ENCODE measurements at regions not wholly inside any gene's neighbourhood (a gene's known extent, or its start where the extent isn't known, plus 50 kb on each side); places are given as distances from the start of the nearest gene placed in this dataset.
"Not testable (repeated sequence)": the region's sequence is repeated elsewhere in the genome, so short reads cannot be mapped to it uniquely, and the experiment has no call there.

DNA sequence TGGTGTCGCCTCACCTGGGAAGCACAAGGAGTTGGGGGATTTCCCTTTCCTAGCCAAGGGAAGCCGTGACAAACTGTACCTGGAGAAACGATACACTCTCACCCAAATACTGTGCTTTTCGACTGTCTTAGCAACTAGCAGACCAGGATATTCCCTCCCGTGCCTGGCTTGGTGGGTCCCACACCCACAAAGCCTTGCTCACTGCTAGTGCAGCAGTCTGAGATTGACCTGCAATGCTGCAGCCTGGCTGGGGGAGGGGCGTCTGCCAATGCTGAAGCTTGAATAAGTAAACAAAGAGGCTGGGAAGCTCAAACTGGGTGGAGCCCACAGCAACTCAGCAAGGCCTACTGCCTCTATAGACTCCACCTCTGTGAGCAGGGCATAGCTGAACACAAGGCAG lies 448.6 kb upstream of the FSIP2 start:
- H3K36me3 Mint-ChIP-seq (ENCODE audit: low read depth); DNase-seq (ENCODE audit: low spot score); H3K27me3 Mint-ChIP-seq (ENCODE audit: low read depth); H3K4me3 Mint-ChIP-seq (ENCODE audit: low read depth); H3K9me3 Mint-ChIP-seq; H3K4me1 Mint-ChIP-seq (ENCODE audit: low read depth); intact Hi-C loops (cut with micrococcal nuclease); H3K27ac Mint-ChIP-seq: not testable (repeated sequence)

DNA sequence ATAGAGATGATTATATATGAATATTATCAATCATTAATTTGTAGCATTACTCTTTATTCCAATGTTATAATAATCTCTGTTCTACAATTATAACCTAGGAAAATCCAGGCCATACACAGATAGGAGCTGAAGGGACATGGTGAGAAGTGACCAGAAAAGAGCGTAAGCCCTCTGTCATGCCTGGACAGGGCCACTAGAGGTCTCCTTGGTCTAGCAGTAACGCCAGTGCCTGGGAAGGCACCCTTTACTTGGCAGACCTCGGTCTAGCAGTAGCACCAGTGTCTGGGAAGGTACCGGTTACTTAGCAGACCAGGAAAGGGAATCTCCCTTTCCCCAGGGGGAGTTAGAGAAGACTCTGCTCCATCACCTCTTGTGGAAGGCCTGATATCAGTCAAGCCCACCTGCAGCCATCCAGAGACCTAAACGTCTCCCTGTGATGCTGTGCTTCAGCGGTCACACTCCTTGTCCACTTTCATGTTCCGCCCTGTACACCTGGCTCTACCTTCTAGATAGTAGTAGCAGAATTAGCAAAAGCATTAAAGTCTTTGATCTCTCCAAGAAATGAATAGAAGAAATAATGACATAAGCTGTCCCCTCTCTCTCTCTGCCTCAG lies 447.5 kb upstream of the FSIP2 start:
- no peaks in the 10 kb centered on the region for H3K36me3 Mint-ChIP-seq (ENCODE audit: low read depth)
- no peaks in the 10 kb centered on the region for H3K4me1 Mint-ChIP-seq (ENCODE audit: low read depth)
- no peak overlapping the region for H3K27ac Mint-ChIP-seq
- no peaks in the 10 kb centered on the region for H3K27me3 Mint-ChIP-seq (ENCODE audit: low read depth)
- no peaks in the 10 kb centered on the region for H3K9me3 Mint-ChIP-seq
- intact Hi-C loops (cut with micrococcal nuclease), result no loop called here
- no peak overlapping the region for H3K4me3 Mint-ChIP-seq (ENCODE audit: low read depth)
- no peak for DNase-seq (ENCODE audit: low spot score)

DNA sequence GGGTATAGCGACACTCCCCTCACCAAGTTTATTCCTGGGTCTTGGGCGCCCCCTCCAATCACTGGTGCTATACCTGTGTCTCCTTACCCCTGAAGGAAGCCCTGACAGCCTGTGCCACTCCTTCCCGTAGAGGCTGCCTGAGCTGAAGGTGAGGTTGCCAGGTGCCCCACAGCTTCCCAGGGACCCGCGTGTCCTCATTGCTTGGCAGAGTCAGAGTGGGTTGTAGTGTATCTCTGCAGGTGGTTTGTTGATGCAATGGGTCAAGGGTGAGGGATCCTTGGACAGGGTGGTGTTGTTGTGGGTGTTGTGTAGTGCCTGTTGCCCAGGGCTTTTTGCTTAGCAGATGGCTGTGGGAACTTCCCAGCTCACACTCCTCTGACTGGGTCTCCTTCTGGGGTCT lies 438.7 kb upstream of the FSIP2 start:
- Mint-ChIP-seq H3K27me3 (ENCODE audit: low read depth) (no peaks in the 10 kb centered on the region), H3K4me1 (ENCODE audit: low read depth) (no peaks in the 10 kb centered on the region), H3K9me3 (no peaks in the 10 kb centered on the region), H3K36me3 (ENCODE audit: low read depth) (no peaks in the 10 kb centered on the region), H3K27ac (no peak overlapping the region), H3K4me3 (ENCODE audit: low read depth) (no peak overlapping the region)
- no peak for DNase-seq (ENCODE audit: low spot score)
- intact Hi-C loops (cut with micrococcal nuclease), result no loop called here

GRCh38 chr2:185306119-185306518 lies 432.5 kb upstream of the FSIP2 start:
- DNase-seq (ENCODE audit: low spot score), result no peak

DNA sequence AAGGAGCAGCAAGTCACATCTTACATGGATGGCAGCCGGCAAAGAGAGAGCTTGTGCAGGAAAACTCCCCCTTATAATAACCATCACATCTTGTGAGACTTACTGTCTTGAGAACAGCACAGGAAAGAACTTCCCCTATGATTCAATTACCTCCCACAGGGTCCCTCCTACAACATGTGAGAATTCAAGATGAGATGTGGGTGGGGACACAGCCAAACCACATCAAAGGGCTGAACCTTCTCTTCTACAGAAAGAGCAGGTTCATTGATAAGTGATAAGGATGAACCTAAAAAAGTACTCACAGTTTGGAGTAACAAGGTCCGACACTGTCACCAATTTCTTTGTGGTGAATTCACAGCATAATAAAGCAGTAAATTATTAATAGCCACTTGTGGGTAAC lies 422.2 kb upstream of the FSIP2 start:
- no peaks in the 10 kb centered on the region for H3K27me3 Mint-ChIP-seq (ENCODE audit: low read depth)
- no peak for DNase-seq (ENCODE audit: low spot score)
- H3K36me3 Mint-ChIP-seq (ENCODE audit: low read depth), result no peaks in the 10 kb centered on the region
- peaks cover 2% of the 10 kb centered on the region for H3K4me1 Mint-ChIP-seq (ENCODE audit: low read depth)
- H3K9me3 Mint-ChIP-seq, result no peaks in the 10 kb centered on the region
- no peak overlapping the region for H3K4me3 Mint-ChIP-seq (ENCODE audit: low read depth)
- H3K27ac Mint-ChIP-seq, result no peak overlapping the region
- intact Hi-C loops (cut with micrococcal nuclease), result no loop called here

More at GRCh38 chr2:185306119-185306518, 432.5 kb upstream of the FSIP2 start:
- no peaks in the 10 kb centered on the region for H3K27me3 Mint-ChIP-seq (ENCODE audit: low read depth)
- H3K9me3 Mint-ChIP-seq, result no peaks in the 10 kb centered on the region
- H3K36me3 Mint-ChIP-seq (ENCODE audit: low read depth), result no peaks in the 10 kb centered on the region
- H3K4me3 Mint-ChIP-seq (ENCODE audit: low read depth), result no peak overlapping the region
- H3K27ac Mint-ChIP-seq, result no peak overlapping the region
- intact Hi-C loops (cut with micrococcal nuclease), result no loop called here
- no peaks in the 10 kb centered on the region for H3K4me1 Mint-ChIP-seq (ENCODE audit: low read depth)

- H3K27me3 Mint-ChIP-seq (ENCODE audit: low read depth), result no peaks in the 10 kb centered on the region
These were observed 420.3 kb upstream of the FSIP2 start for GRCh38 chr2:185318271-185318724.

DNA sequence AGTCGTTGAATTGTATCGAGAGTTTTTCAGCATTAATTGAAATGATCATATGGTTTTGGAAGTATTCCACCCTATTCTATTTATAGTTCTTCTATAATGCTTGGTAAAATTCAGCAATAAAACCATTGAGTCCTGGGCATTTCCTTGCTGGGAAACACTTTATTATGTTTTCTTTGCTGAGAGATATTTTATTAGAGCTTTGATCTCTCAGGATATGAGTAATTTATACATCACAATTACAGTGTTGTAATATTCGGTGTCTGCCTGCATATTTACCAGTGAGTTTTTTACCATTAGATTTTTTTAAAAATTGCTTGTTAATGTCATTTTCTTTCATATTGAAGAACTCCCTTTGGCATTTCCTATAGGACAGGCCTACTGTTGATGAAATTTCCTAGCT lies 402.7 kb upstream of the FSIP2 start:
- no peaks in the 10 kb centered on the region for H3K4me1 Mint-ChIP-seq (ENCODE audit: low read depth)
- intact Hi-C loops (cut with micrococcal nuclease), result no loop called here
- no peak for DNase-seq (ENCODE audit: low spot score)
- H3K9me3 Mint-ChIP-seq, result peaks cover 11% of the 10 kb centered on the region
- no peaks in the 10 kb centered on the region for H3K27me3 Mint-ChIP-seq (ENCODE audit: low read depth)
- H3K27ac Mint-ChIP-seq, result no peak overlapping the region
- no peak overlapping the region for H3K4me3 Mint-ChIP-seq (ENCODE audit: low read depth)
- H3K36me3 Mint-ChIP-seq (ENCODE audit: low read depth), result no peaks in the 10 kb centered on the region

More at GRCh38 chr2:185318271-185318724, 420.3 kb upstream of the FSIP2 start:
- H3K9me3 Mint-ChIP-seq, result no peaks in the 10 kb centered on the region
- DNase-seq (ENCODE audit: low spot score), result no peak
- H3K4me3 Mint-ChIP-seq (ENCODE audit: low read depth), result no peak overlapping the region
- peaks cover 2% of the 10 kb centered on the region for H3K4me1 Mint-ChIP-seq (ENCODE audit: low read depth)
- no peak overlapping the region for H3K27ac Mint-ChIP-seq
- H3K36me3 Mint-ChIP-seq (ENCODE audit: low read depth), result no peaks in the 10 kb centered on the region
- intact Hi-C loops (cut with micrococcal nuclease), result no loop called here

GRCh38 chr2:185337033-185337432 lies 401.6 kb upstream of the FSIP2 start:
- DNase-seq (ENCODE audit: low spot score), result no peak
- H3K4me3 Mint-ChIP-seq (ENCODE audit: low read depth), result no peak overlapping the region
- peaks cover 11% of the 10 kb centered on the region for H3K9me3 Mint-ChIP-seq
- no peaks in the 10 kb centered on the region for H3K36me3 Mint-ChIP-seq (ENCODE audit: low read depth)
- intact Hi-C loops (cut with micrococcal nuclease), result no loop called here
- H3K4me1 Mint-ChIP-seq (ENCODE audit: low read depth), result no peaks in the 10 kb centered on the region
- no peak overlapping the region for H3K27ac Mint-ChIP-seq
- H3K27me3 Mint-ChIP-seq (ENCODE audit: low read depth), result no peaks in the 10 kb centered on the region

- Mint-ChIP-seq H3K27ac (no peak overlapping the region), H3K9me3 (peaks cover 11% of the 10 kb centered on the region), H3K4me1 (ENCODE audit: low read depth) (no peaks in the 10 kb centered on the region), H3K27me3 (ENCODE audit: low read depth) (no peaks in the 10 kb centered on the region), H3K4me3 (ENCODE audit: low read depth) (no peak overlapping the region), H3K36me3 (ENCODE audit: low read depth) (no peaks in the 10 kb centered on the region)
- DNase-seq (ENCODE audit: low spot score), result no peak
- intact Hi-C loops (cut with micrococcal nuclease), result no loop called here
These were observed 400.5 kb upstream of the FSIP2 start for GRCh38 chr2:185338104-185338503.

- DNase-seq (ENCODE audit: low spot score), result no peak
- Mint-ChIP-seq H3K27ac (no peak overlapping the region), H3K36me3 (ENCODE audit: low read depth) (no peaks in the 10 kb centered on the region), H3K4me3 (ENCODE audit: low read depth) (no peak overlapping the region), H3K9me3 (peaks cover 5% of the 10 kb centered on the region), H3K4me1 (ENCODE audit: low read depth) (no peaks in the 10 kb centered on the region), H3K27me3 (ENCODE audit: low read depth) (no peaks in the 10 kb centered on the region)
- intact Hi-C loops (cut with micrococcal nuclease), result no loop called here
These were observed 391.2 kb upstream of the FSIP2 start for GRCh38 chr2:185347445-185347844.

DNA sequence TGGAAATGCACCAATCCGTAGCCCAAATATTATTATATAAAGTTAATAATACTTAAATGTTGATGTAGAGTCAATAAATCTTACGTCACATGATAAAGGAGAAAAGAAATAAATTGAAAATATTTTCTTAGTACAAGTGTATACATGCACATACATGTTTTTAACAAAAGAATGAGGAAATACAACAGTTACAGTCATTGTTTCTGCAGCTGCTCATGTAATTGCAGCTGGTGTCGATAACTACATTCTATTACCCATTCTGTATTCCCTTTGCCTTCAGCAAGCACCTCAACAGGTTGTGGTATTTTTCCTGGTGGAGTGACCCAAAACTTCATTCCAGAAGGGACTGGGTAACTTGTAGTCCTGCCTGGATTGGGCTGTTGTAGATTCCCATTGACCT lies 377.8 kb upstream of the FSIP2 start:
- Mint-ChIP-seq H3K9me3 (no peaks in the 10 kb centered on the region), H3K36me3 (ENCODE audit: low read depth) (no peaks in the 10 kb centered on the region), H3K4me3 (ENCODE audit: low read depth) (no peak overlapping the region), H3K4me1 (ENCODE audit: low read depth) (no peaks in the 10 kb centered on the region), H3K27ac (no peak overlapping the region), H3K27me3 (ENCODE audit: low read depth) (no peaks in the 10 kb centered on the region)
- no peak for DNase-seq (ENCODE audit: low spot score)
- intact Hi-C loops (cut with micrococcal nuclease), result no loop called here

- intact Hi-C loops (cut with micrococcal nuclease), result no loop called here
- no peak for DNase-seq (ENCODE audit: low spot score)
- Mint-ChIP-seq H3K27me3 (ENCODE audit: low read depth) (no peaks in the 10 kb centered on the region), H3K9me3 (no peaks in the 10 kb centered on the region), H3K27ac (no peak overlapping the region), H3K36me3 (ENCODE audit: low read depth) (no peaks in the 10 kb centered on the region), H3K4me3 (ENCODE audit: low read depth) (no peak overlapping the region), H3K4me1 (ENCODE audit: low read depth) (no peaks in the 10 kb centered on the region)
These were observed 366.4 kb upstream of the FSIP2 start for GRCh38 chr2:185372188-185372587.

GRCh38 chr2:185373229-185373628 lies 365.4 kb upstream of the FSIP2 start:
- Mint-ChIP-seq H3K4me1 (ENCODE audit: low read depth) (no peaks in the 10 kb centered on the region), H3K27me3 (ENCODE audit: low read depth) (no peaks in the 10 kb centered on the region), H3K4me3 (ENCODE audit: low read depth) (no peak overlapping the region), H3K27ac (no peak overlapping the region), H3K36me3 (ENCODE audit: low read depth) (no peaks in the 10 kb centered on the region), H3K9me3 (no peaks in the 10 kb centered on the region)
- intact Hi-C loops (cut with micrococcal nuclease), result no loop called here
- no peak for DNase-seq (ENCODE audit: low spot score)

- intact Hi-C loops (cut with micrococcal nuclease), result no loop called here
- Mint-ChIP-seq H3K4me3 (ENCODE audit: low read depth) (no peak overlapping the region), H3K27me3 (ENCODE audit: low read depth) (no peaks in the 10 kb centered on the region), H3K27ac (no peak overlapping the region), H3K9me3 (no peaks in the 10 kb centered on the region), H3K36me3 (ENCODE audit: low read depth) (no peaks in the 10 kb centered on the region), H3K4me1 (ENCODE audit: low read depth) (no peaks in the 10 kb centered on the region)
- DNase-seq (ENCODE audit: low spot score), result no peak
These were observed 363.7 kb upstream of the FSIP2 start for GRCh38 chr2:185374878-185375277.

All from activated T-helper 2 cell treated with anti-CD3 and anti-CD28 coated beads, Interferon-gamma antibody, Interleukin-2, Interleukin-4, amounts not matched to agents 10 μg/mL and 5 μg/mL and 100 μg/mL, durations not matched to agents 14 hours and 24 hours and 36 hours (primary cell).